Endothelial cell of umbilical vein (primary cell): ENCODE measurements at regions not wholly inside any gene's neighbourhood (a gene's known extent, or its start where the extent isn't known, plus 50 kb on each side); places are given as distances from the start of the nearest gene placed in this dataset.
"Not testable (repeated sequence)": the region's sequence is repeated elsewhere in the genome, so short reads cannot be mapped to it uniquely, and the experiment has no call there.

Experiments
- BruUV-seq: library from RNA; stranded (reverse); fragments of 400-500 nt; replicated peaks from 2 replicates; lab custom pipeline; 2021; lab: Mats Ljungman, UMichigan
- CTCF ChIA-PET: fragments of 300-600, 350-600 bp; sonication (Branson Sonifier 250); formaldehyde crosslinking; loops from one replicate; lab custom pipeline; 2021; ENCODE audit warnings: antibody characterized with exemption, inconsistent platforms; lab: Charles Lee
- POLR2A ChIA-PET: fragments of 300-600, 350-600 bp; sonication (Branson Sonifier 250); formaldehyde crosslinking; loops from one replicate; lab custom pipeline; 2021; ENCODE audit warnings: antibody characterized with exemption, inconsistent platforms; lab: Charles Lee
- DNase-seq: peaks from one replicate; pipeline ENCODE4 v3.0.0-alpha.2; 2011; ENCODE audit warnings: low read depth, low spot score
- FAIRE-seq: peaks from 2 replicates; lab custom pipeline; 2011; peaks lifted over from hg19 to GRCh38; lab: Jason Lieb, UNC
- H2AFZ ChIP-seq: 2 replicates; pipeline ENCODE4 v1.6.0; 2012; ENCODE audit warnings: low read depth, low read length, control low read depth, inconsistent platforms
- H3K27ac ChIP-seq: 2 replicates; pipeline ENCODE4 v1.5.1; 2011; ENCODE audit warnings: low read depth, mild to moderate bottlenecking, control low read depth, low read length, moderate library complexity; ENCODE audit not compliant: insufficient read depth
- H3K27me3 ChIP-seq, 2 experiments: 2 replicates each; pipeline versions ENCODE4 v1.6.0 to v1.6.1; 2011; ENCODE audit warnings: low read length in 2 of 2, mixed read lengths in 1 of 2; ENCODE audit not compliant: control insufficient read depth in 2 of 2, insufficient read depth in 2 of 2
- H3K36me3 ChIP-seq, 2 experiments: 2 replicates in 1 of 2; 3 replicates in 1 of 2; pipeline ENCODE4 v1.5.1; 2011; ENCODE audit warnings: low read length in 2 of 2, mild to moderate bottlenecking in 1 of 2, moderate library complexity in 1 of 2; ENCODE audit not compliant: control insufficient read depth in 2 of 2, insufficient read depth in 2 of 2; ENCODE audit errors: extremely low read depth in 1 of 2
- H3K4me1 ChIP-seq: 3 replicates; pipeline ENCODE4 v1.5.1; 2011; ENCODE audit warnings: mild to moderate bottlenecking, low read length; ENCODE audit not compliant: control insufficient read depth, insufficient read depth; ENCODE audit errors: extremely low read depth
- H3K4me2 ChIP-seq: 2 replicates; pipeline ENCODE4 v1.6.1; 2011; ENCODE audit warnings: low read length, control low read depth, mixed read lengths; ENCODE audit not compliant: insufficient read depth
- H3K4me3 ChIP-seq, 3 experiments: fragments of 200-600 bp in 1 of 3; sonication (generic), shearing (Covaris generic) in 1 of 3; replicated peaks in 1 of 3; 2 replicates each; pipeline ENCODE4 v1.5.1; 2011 to 2016; ENCODE audit warnings: control low read depth in 3 of 3, low read length in 3 of 3, mild to moderate bottlenecking in 2 of 3, inconsistent platforms in 1 of 3, low read depth in 1 of 3, moderate library complexity in 1 of 3; ENCODE audit not compliant: insufficient read depth in 1 of 3
- H3K79me2 ChIP-seq: 2 replicates; pipeline ENCODE4 v1.6.0; 2012; ENCODE audit warnings: low read length, inconsistent platforms; ENCODE audit not compliant: control insufficient read depth, insufficient read depth
- H3K9ac ChIP-seq: replicated peaks from 2 replicates; pipeline ENCODE3; 2011; ENCODE audit warnings: low read length, control low read depth; ENCODE audit not compliant: insufficient read depth; ENCODE audit errors: extremely low read depth
- H3K9me1 ChIP-seq: replicated peaks from 3 replicates; pipeline ENCODE4 v1.6.0; 2011; ENCODE audit warnings: mild to moderate bottlenecking, low read length; ENCODE audit not compliant: control insufficient read depth, insufficient read depth; ENCODE audit errors: extremely low read depth
- H3K9me3 ChIP-seq: replicated peaks from 2 replicates; pipeline ENCODE4 v1.5.1; 2012; ENCODE audit warnings: low read length, inconsistent platforms; ENCODE audit not compliant: control insufficient read depth, insufficient read depth
- H4K20me1 ChIP-seq: replicated peaks from 2 replicates; pipeline ENCODE3; 2011; ENCODE audit warnings: mild to moderate bottlenecking, low read length; ENCODE audit not compliant: control insufficient read depth, insufficient read depth; ENCODE audit errors: extremely low read depth
- dilution Hi-C: fragments of 300-500 bp; cut with MboI; formaldehyde crosslinking; loops from one replicate; pipeline ENCODE4 v1.15.0; 2019; ENCODE audit warnings: low sequenced_read_pairs; ENCODE audit not compliant: extremely low pct_ligation_motif_present
- intact Hi-C: fragments of 100-400 bp; cut with micrococcal nuclease; formaldehyde crosslinking; loops from one replicate; pipeline ENCODE4 v1.10.0; 2022

DNA sequence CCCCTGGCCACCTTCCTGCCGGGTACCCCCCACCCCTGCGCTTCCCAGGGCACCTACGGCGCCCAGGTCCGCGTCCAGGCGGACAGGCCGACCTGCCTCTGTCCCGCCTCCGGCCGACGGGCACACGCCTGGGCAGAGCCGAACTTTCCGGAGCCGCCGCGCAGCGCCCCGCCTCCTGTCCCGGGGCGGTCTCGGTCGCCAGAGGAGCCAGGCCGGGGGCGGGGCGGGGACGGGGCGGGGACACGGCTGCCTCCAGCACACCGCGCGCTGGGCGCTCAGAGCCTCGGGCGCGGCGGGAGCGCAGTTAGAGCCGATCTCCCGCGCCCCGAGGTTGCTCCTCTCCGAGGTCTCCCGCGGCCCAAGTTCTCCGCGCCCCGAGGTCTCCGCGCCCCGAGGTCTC lies 5499.1 kb upstream of the TPTE start:
- CTCF ChIA-PET, H3K9me3 ChIP-seq, POLR2A ChIA-PET, H3K9ac ChIP-seq, H3K9me1 ChIP-seq, dilution Hi-C loops, H3K27ac ChIP-seq, BruUV-seq, H2AFZ ChIP-seq, intact Hi-C loops, H3K4me2 ChIP-seq, H3K27me3 ChIP-seq, H3K4me1 ChIP-seq, H3K79me2 ChIP-seq, H3K36me3 ChIP-seq, H4K20me1 ChIP-seq, DNase-seq, FAIRE-seq, H3K4me3 ChIP-seq: not testable (repeated sequence)

DNA sequence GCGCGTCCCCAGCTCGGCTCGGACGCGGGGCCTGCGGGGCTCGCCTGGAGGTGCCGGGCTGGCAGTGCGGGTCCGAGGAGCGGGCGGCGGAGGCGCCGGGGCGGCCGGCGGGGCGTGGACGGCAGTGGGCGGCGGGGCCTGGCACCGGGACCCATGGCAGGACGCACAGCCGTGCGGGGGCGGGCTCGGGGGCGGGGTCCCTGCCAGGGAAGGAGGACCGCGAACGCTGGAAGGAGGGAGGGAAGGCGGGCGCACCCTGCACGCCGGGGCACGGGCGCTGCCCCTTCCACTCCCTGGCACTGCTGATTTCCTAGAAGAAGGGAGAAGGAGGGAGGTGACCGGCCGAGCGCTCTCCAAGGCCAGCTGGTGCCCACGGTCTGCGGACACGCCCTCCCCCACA lies 5498.6 kb upstream of the TPTE start:
- H3K9me1 ChIP-seq, H3K9me3 ChIP-seq, FAIRE-seq, H3K79me2 ChIP-seq, H3K4me2 ChIP-seq, H3K4me1 ChIP-seq, H3K27me3 ChIP-seq, POLR2A ChIA-PET, H3K4me3 ChIP-seq, H4K20me1 ChIP-seq, H3K36me3 ChIP-seq, H3K9ac ChIP-seq, BruUV-seq, intact Hi-C loops, dilution Hi-C loops, H3K27ac ChIP-seq, DNase-seq, H2AFZ ChIP-seq, CTCF ChIA-PET: not testable (repeated sequence)

GRCh38 chr21:5035147-5035546 lies 5486.2 kb upstream of the TPTE start:
- intact Hi-C loops, H3K27ac ChIP-seq, H3K9me3 ChIP-seq, H3K9me1 ChIP-seq, H3K79me2 ChIP-seq, H3K9ac ChIP-seq, H3K4me3 ChIP-seq, H2AFZ ChIP-seq, H4K20me1 ChIP-seq, H3K27me3 ChIP-seq, CTCF ChIA-PET, FAIRE-seq, H3K4me2 ChIP-seq, POLR2A ChIA-PET, DNase-seq, BruUV-seq, H3K36me3 ChIP-seq, H3K4me1 ChIP-seq, dilution Hi-C loops: not testable (repeated sequence)

GRCh38 chr21:5035587-5035986 lies 5485.8 kb upstream of the TPTE start:
- H4K20me1 ChIP-seq, H3K9me3 ChIP-seq, H3K9me1 ChIP-seq, FAIRE-seq, H3K4me3 ChIP-seq, H3K36me3 ChIP-seq, H3K27me3 ChIP-seq, CTCF ChIA-PET, H3K27ac ChIP-seq, DNase-seq, H3K4me2 ChIP-seq, dilution Hi-C loops, H3K9ac ChIP-seq, H3K4me1 ChIP-seq, intact Hi-C loops, H2AFZ ChIP-seq, BruUV-seq, POLR2A ChIA-PET, H3K79me2 ChIP-seq: not testable (repeated sequence)
